Mesothelial cell of epicardium (in vitro differentiated cells): ENCODE measurements at regions not wholly inside any gene's neighbourhood (a gene's known extent, or its start where the extent isn't known, plus 50 kb on each side); places are given as distances from the start of the nearest gene placed in this dataset.

Experiments used
- DNase-seq, 2 experiments: peaks; one replicate each; pipeline ENCODE4 v3.0.0; 2021; ENCODE audit warnings: low spot score in 2 of 2; ENCODE audit not compliant: unreplicated experiment in 2 of 2
- H3K27ac Mint-ChIP-seq: 2 replicates; pipeline ENCODE4 v1.8.0; 2021; ENCODE audit warnings: mixed read lengths
- H3K27me3 Mint-ChIP-seq: 2 replicates; pipeline ENCODE4 v1.8.0; 2021; ENCODE audit warnings: low read depth, mixed read lengths
- H3K36me3 Mint-ChIP-seq: 2 replicates; pipeline ENCODE4 v1.8.0; 2021; ENCODE audit warnings: mixed read lengths
- H3K4me1 Mint-ChIP-seq: 2 replicates; pipeline ENCODE4 v1.8.0; 2021; ENCODE audit warnings: mixed read lengths
- H3K4me3 Mint-ChIP-seq: 2 replicates; pipeline ENCODE4 v1.8.0; 2021; ENCODE audit warnings: mild to moderate bottlenecking, moderate library complexity, mixed read lengths
- H3K9me3 Mint-ChIP-seq: 2 replicates; pipeline ENCODE4 v1.8.0; 2021; ENCODE audit warnings: mixed read lengths
- CTCF ChIP-seq: fragments of 200-600 bp; sonication (generic); IDR thresholded peaks from one replicate; pipeline ENCODE4 v1.5.0; 2021; ENCODE audit warnings: antibody characterized with exemption; ENCODE audit not compliant: unreplicated experiment

- no peak for TF ChIP-seq CTCF
- Mint-ChIP-seq H3K27me3 (no peaks in the 10 kb centered on the region), H3K4me1 (peaks cover 2% of the 10 kb centered on the region), H3K9me3 (peaks cover 8% of the 10 kb centered on the region), H3K4me3 (no peak overlapping the region), H3K27ac (no peak overlapping the region), H3K36me3 (no peaks in the 10 kb centered on the region)
- DNase-seq = no peak
Measured at GRCh38 chr3:34248352-34248751, 449.9 kb downstream of the PDCD6IP start.

- TF ChIP-seq CTCF = no peak
Measured at GRCh38 chr3:34254285-34254684, 455.9 kb downstream of the PDCD6IP start.

GRCh38 chr3:34256021-34256420 is 457.6 kb downstream of the PDCD6IP start:
- Mint-ChIP-seq H3K27ac (no peak overlapping the region), H3K27me3 (peaks cover 3% of the 10 kb centered on the region)

More at GRCh38 chr3:34254285-34254684, 455.9 kb downstream of the PDCD6IP start:
- peaks cover 10% of the 10 kb centered on the region for H3K4me1 Mint-ChIP-seq
- DNase-seq = no peak
- H3K36me3 Mint-ChIP-seq = no peaks in the 10 kb centered on the region
- H3K27me3 Mint-ChIP-seq = peaks cover 3% of the 10 kb centered on the region
- no peak overlapping the region for H3K4me3 Mint-ChIP-seq
- H3K27ac Mint-ChIP-seq = no peak overlapping the region
- no peaks in the 10 kb centered on the region for H3K9me3 Mint-ChIP-seq

GRCh38 chr3:34256791-34257190 is 458.4 kb downstream of the PDCD6IP start:
- Mint-ChIP-seq H3K27me3 (peaks cover 3% of the 10 kb centered on the region), H3K4me1 (peaks cover 14% of the 10 kb centered on the region), H3K4me3 (no peak overlapping the region), H3K9me3 (no peaks in the 10 kb centered on the region), H3K36me3 (no peaks in the 10 kb centered on the region), H3K27ac (no peak overlapping the region)
- no peak for TF ChIP-seq CTCF
- DNase-seq = no peak

More at GRCh38 chr3:34256021-34256420, 457.6 kb downstream of the PDCD6IP start:
- DNase-seq = no peak
- no peaks in the 10 kb centered on the region for H3K9me3 Mint-ChIP-seq
- TF ChIP-seq CTCF = no peak
- H3K4me3 Mint-ChIP-seq = no peak overlapping the region
- H3K36me3 Mint-ChIP-seq = no peaks in the 10 kb centered on the region
- H3K4me1 Mint-ChIP-seq = peaks cover 10% of the 10 kb centered on the region

- Mint-ChIP-seq H3K4me3 (no peak overlapping the region), H3K36me3 (no peaks in the 10 kb centered on the region), H3K27ac (no peak overlapping the region), H3K27me3 (peaks cover 3% of the 10 kb centered on the region), H3K9me3 (no peaks in the 10 kb centered on the region), H3K4me1 (peaks cover 23% of the 10 kb centered on the region)
- no peak for TF ChIP-seq CTCF
- no peak for DNase-seq
Measured at GRCh38 chr3:34258271-34258998, 460.0 kb downstream of the PDCD6IP start.
